Thyroid gland (tissue), 4 donors: ENCODE measurements at regions not wholly inside any gene's neighbourhood (a gene's known extent, or its start where the extent isn't known, plus 50 kb on each side); places are given as distances from the start of the nearest gene placed in this dataset.

Experiments used
- CTCF ChIP-seq, 6 experiments: fragments of 200-600 bp in 3 of 6; fragments of 450-650 bp in 3 of 6; sonication (generic) in 3 of 6; IDR thresholded peaks; one replicate each; pipeline ENCODE4 v1.5.1; 2016 to 2019; ENCODE audit warnings: antibody characterized with exemption in 6 of 6, mild to moderate bottlenecking in 2 of 6, inconsistent platforms in 1 of 6, moderate library complexity in 1 of 6
- POLR2A ChIP-seq, 2 donors: fragments of 450-650 bp; IDR thresholded peaks; one replicate each; pipeline ENCODE4 v1.6.1; 2017; ENCODE audit warnings: antibody characterized with exemption in 2 of 2, mild to moderate bottlenecking in 2 of 2, moderate library complexity in 1 of 2

GRCh38 chr16:51389881-51390280 lies 238.8 kb upstream of the SALL1 start:
- TF ChIP-seq POLR2A (IDR thresholded peaks at IDR 0.05) (no peak), CTCF (IDR thresholded peaks at IDR 0.05) (no peak)
